H1 (cell line): ENCODE measurements at regions not wholly inside any gene's neighbourhood (a gene's known extent, or its start where the extent isn't known, plus 50 kb on each side); places are given as distances from the start of the nearest gene placed in this dataset.

Experiments used
- BACH1 ChIP-seq: IDR thresholded peaks from 2 replicates; pipeline ENCODE4 v1.6.1; 2012; ENCODE audit warnings: low read length, improper control_type of control experiment
- BCL11A ChIP-seq, 2 experiments: IDR thresholded peaks; one replicate each; pipeline ENCODE4 v1.6.1; 2011; ENCODE audit warnings: low read depth in 2 of 2, low read length in 2 of 2, mild to moderate bottlenecking in 2 of 2
- NANOG ChIP-seq: IDR thresholded peaks from 2 replicates; pipeline ENCODE4 v1.6.1; 2011; ENCODE audit warnings: low read length, low read depth, mild to moderate bottlenecking, inconsistent platforms; ENCODE audit not compliant: insufficient read depth, poor library complexity, severe bottlenecking
- POLR2A ChIP-seq, 2 experiments: IDR thresholded peaks; 1 replicate in 1 of 2; 2 replicates in 1 of 2; pipeline ENCODE4 v1.6.1; 2011; ENCODE audit warnings: low read depth in 2 of 2, low read length in 2 of 2, mild to moderate bottlenecking in 2 of 2; ENCODE audit errors: control extremely low read depth in 1 of 2
- POLR2AphosphoS5 ChIP-seq: IDR thresholded peaks from 2 replicates; pipeline ENCODE4 v1.6.1; 2011; ENCODE audit warnings: low read depth, low read length
- RAD21 ChIP-seq, 2 experiments: IDR thresholded peaks in 1 of 2; conservative IDR thresholded peaks in 1 of 2; 2 replicates each; pipeline ENCODE4 v1.6.1; 2011; ENCODE audit warnings: low read depth in 2 of 2, low read length in 2 of 2, improper control_type of control experiment in 1 of 2, inconsistent platforms in 1 of 2, mild to moderate bottlenecking in 1 of 2, moderate library complexity in 1 of 2
- RXRA ChIP-seq: IDR thresholded peaks from 2 replicates; pipeline ENCODE4 v1.6.1; 2011; ENCODE audit warnings: low read depth, mild to moderate bottlenecking, low read length, moderate library complexity; ENCODE audit not compliant: insufficient read depth
- TAF1 ChIP-seq: IDR thresholded peaks from 2 replicates; pipeline ENCODE4 v1.6.1; 2011; ENCODE audit warnings: mild to moderate bottlenecking, low read depth, low read length
- TCF12 ChIP-seq: IDR thresholded peaks from 2 replicates; pipeline ENCODE4 v1.6.1; 2011; ENCODE audit warnings: low read depth, mild to moderate bottlenecking, low read length
- ZNF274 ChIP-seq: IDR thresholded peaks from 2 replicates; pipeline ENCODE4 v1.7.0; 2012; ENCODE audit warnings: low read length, borderline replicate concordance; ENCODE audit errors: extremely low read depth
- TF ChIP-seq, protein P1 (sequence below), 3 experiments: IDR thresholded peaks; 1 replicate in 2 of 3; 2 replicates in 1 of 3; pipeline versions ENCODE4 v1.5.1 to v1.6.1; 2011; ENCODE audit warnings: low read length in 3 of 3, mild to moderate bottlenecking in 3 of 3, inconsistent platforms in 2 of 3, low read depth in 1 of 3, moderate library complexity in 1 of 3; ENCODE audit not compliant: insufficient read depth in 1 of 3; ENCODE audit errors: control extremely low read depth in 1 of 3

DNA sequence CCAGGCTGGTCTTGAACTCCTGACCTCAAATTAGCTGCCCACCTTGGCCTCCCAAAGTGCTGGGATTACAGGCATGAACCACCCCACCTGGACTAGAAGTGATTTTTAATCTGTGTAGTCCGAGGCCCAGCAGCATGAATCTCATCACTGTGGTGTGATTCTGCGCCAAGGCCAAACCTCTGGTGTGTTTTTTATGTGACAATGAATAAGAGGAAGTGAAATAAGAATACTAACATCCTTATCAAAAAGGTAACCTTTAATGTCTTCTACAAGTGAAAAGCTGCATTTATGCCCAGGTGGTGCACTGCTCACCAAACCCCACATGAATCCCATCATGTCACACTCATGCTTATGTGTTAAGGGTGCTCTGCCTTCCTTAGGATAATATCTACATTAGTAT is 77.1 kb upstream of the OR9Q1 start:
- TF ChIP-seq NANOG (no peak), TAF1 (no peak), RAD21 (IDR thresholded peaks at IDR 0.05 in 1 of 2, conservative IDR thresholded peaks at IDR 0.05 in 1 of 2; ENCODE audit: low read depth in 2 of 2, low read length in 2 of 2) (no peak), BCL11A (IDR thresholded peaks at IDR 0.05; ENCODE audit: low read depth in 2 of 2, low read length in 2 of 2) (no peak), ZNF274 (no peak), RXRA (no peak), BACH1 (no peak), POLR2A (IDR thresholded peaks at IDR 0.05; ENCODE audit: control extremely low read depth in 1 of 2, low read depth in 2 of 2, low read length in 2 of 2) (no peak), TCF12 (no peak), POLR2AphosphoS5 (no peak)
- TF ChIP-seq, protein P1, sequence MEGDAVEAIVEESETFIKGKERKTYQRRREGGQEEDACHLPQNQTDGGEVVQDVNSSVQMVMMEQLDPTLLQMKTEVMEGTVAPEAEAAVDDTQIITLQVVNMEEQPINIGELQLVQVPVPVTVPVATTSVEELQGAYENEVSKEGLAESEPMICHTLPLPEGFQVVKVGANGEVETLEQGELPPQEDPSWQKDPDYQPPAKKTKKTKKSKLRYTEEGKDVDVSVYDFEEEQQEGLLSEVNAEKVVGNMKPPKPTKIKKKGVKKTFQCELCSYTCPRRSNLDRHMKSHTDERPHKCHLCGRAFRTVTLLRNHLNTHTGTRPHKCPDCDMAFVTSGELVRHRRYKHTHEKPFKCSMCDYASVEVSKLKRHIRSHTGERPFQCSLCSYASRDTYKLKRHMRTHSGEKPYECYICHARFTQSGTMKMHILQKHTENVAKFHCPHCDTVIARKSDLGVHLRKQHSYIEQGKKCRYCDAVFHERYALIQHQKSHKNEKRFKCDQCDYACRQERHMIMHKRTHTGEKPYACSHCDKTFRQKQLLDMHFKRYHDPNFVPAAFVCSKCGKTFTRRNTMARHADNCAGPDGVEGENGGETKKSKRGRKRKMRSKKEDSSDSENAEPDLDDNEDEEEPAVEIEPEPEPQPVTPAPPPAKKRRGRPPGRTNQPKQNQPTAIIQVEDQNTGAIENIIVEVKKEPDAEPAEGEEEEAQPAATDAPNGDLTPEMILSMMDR (IDR thresholded peaks at IDR 0.05; ENCODE audit: control extremely low read depth in 1 of 3, insufficient read depth in 1 of 3, low read depth in 1 of 3, low read length in 3 of 3), result no peak
